SU-DHL-6 (cell line): ENCODE measurements at regions not wholly inside any gene's neighbourhood (a gene's known extent, or its start where the extent isn't known, plus 50 kb on each side); places are given as distances from the start of the nearest gene placed in this dataset.
A peak's percentile ranks its signal among the peaks of the same experiment; 100 is the strongest.

Experiments
- H2AFZ ChIP-seq: fragments of 200-600 bp; sonication (generic); 2 replicates; pipeline ENCODE4 v1.6.1; 2014; ENCODE audit warnings: low read depth, mild to moderate bottlenecking, moderate library complexity, mixed read lengths, antibody characterized with exemption, low read length; ENCODE audit not compliant: severe bottlenecking
- H3F3A ChIP-seq: fragments of 200-600 bp; shearing (Covaris generic); 2 replicates; pipeline ENCODE4 v1.6.0; 2016; ENCODE audit warnings: antibody characterized with exemption, mild to moderate bottlenecking; ENCODE audit not compliant: insufficient read depth
- H3K27ac ChIP-seq: fragments of 200-600 bp; sonication (generic); 2 replicates; pipeline ENCODE4 v1.5.1; 2016; ENCODE audit warnings: low read depth, mild to moderate bottlenecking, low read length, moderate library complexity, mixed read lengths
- H3K27me3 ChIP-seq: fragments of 200-600 bp; sonication (generic), shearing (Covaris generic); 2 replicates; pipeline ENCODE4 v1.6.0; 2014; ENCODE audit warnings: mild to moderate bottlenecking, low read length
- H3K36me3 ChIP-seq: fragments of 200-600 bp; sonication (generic); 2 replicates; pipeline ENCODE4 v1.6.1; 2014; ENCODE audit warnings: mild to moderate bottlenecking, low read length, mixed read lengths
- H3K4me2 ChIP-seq: fragments of 300-600, 200-600 bp; shearing (Covaris generic), sonication (generic); 2 replicates; pipeline ENCODE4 v1.6.0; 2014; ENCODE audit warnings: low read length, low read depth, mild to moderate bottlenecking; ENCODE audit not compliant: poor library complexity, severe bottlenecking
- H3K4me3 ChIP-seq: fragments of 200-600 bp; sonication (generic); 2 replicates; pipeline ENCODE4 v1.5.1; 2014; ENCODE audit warnings: antibody characterized with exemption, low read length, mild to moderate bottlenecking, mixed read lengths; ENCODE audit not compliant: insufficient read depth, poor library complexity, severe bottlenecking
- H3K79me2 ChIP-seq: fragments of 200-600 bp; sonication (generic); 2 replicates; pipeline ENCODE4 v1.6.1; 2014; ENCODE audit warnings: mild to moderate bottlenecking, low read length, moderate library complexity; ENCODE audit not compliant: insufficient read depth
- H3K9ac ChIP-seq: fragments of 200-600 bp; sonication (generic); 2 replicates; pipeline ENCODE4 v1.7.0; 2014; ENCODE audit warnings: mild to moderate bottlenecking, low read length
- H3K9me2 ChIP-seq: fragments of 200-600 bp; sonication (generic); replicated peaks from 2 replicates; pipeline ENCODE4 v1.6.1; 2014; ENCODE audit warnings: low read length; ENCODE audit not compliant: insufficient read depth
- H3K9me3 ChIP-seq: fragments of 200-600 bp; sonication (generic); 2 replicates; pipeline ENCODE4 v1.6.1; 2014; ENCODE audit warnings: low read length, mixed read lengths; ENCODE audit not compliant: insufficient read depth
- H4K20me1 ChIP-seq: fragments of 200-600 bp; sonication (generic); 2 replicates; pipeline ENCODE4 v1.6.1; 2014; ENCODE audit warnings: low read depth, mild to moderate bottlenecking, antibody characterized with exemption, low read length, moderate library complexity, mixed read lengths
- CTCF ChIP-seq: fragments of 200-600 bp; sonication (generic); IDR thresholded peaks from one replicate; pipeline ENCODE4 v1.5.1; 2017; ENCODE audit warnings: antibody characterized with exemption, mild to moderate bottlenecking, low read length, moderate library complexity; ENCODE audit not compliant: insufficient read depth, poor library complexity, severe bottlenecking
- EZH2phosphoT487 ChIP-seq: fragments of 200-600 bp; sonication (generic), shearing (Covaris generic); conservative IDR thresholded peaks from 2 replicates; pipeline ENCODE4 v1.6.1; 2018; ENCODE audit warnings: mild to moderate bottlenecking, antibody characterized with exemption, low read length, moderate library complexity, mixed read lengths

DNA sequence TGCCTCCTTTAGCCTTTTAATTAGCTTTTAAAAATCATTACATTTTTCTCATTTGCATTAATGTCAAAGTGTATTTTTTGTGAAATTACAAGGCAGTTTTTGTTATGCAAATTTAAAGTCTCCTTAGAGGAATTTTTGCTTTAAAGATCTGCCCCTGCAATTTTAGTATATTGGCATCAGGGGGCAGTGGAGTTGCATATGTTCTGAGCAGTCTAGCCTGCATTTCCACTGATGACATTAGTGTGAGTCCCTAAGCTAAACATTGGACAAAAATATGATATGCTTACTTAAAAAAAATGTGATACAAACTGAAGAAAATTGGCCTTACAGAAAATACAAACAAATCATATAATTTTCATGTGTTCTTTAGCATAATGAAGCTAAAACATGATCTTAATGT lies 426.5 kb downstream of the SLC4A3 start:
- no peaks in the 10 kb centered on the region for H3F3A ChIP-seq
- H4K20me1 ChIP-seq, result no peaks in the 10 kb centered on the region
- H3K4me3 ChIP-seq, result no peak overlapping the region
- no peaks in the 10 kb centered on the region for H3K36me3 ChIP-seq
- no peak overlapping the region for H3K4me2 ChIP-seq
- H2AFZ ChIP-seq, result no peak overlapping the region
- H3K9me3 ChIP-seq, result no peaks in the 10 kb centered on the region
- H3K27ac ChIP-seq, result no peak overlapping the region
- H3K27me3 ChIP-seq, result no peaks in the 10 kb centered on the region
- no peaks in the 10 kb centered on the region for H3K79me2 ChIP-seq
- TF ChIP-seq EZH2phosphoT487, result no peak
- peak; percentile 32 for TF ChIP-seq CTCF
- H3K9ac ChIP-seq, result no peak overlapping the region
- H3K9me2 ChIP-seq, result no peaks in the 10 kb centered on the region

GRCh38 chr2:220057391-220057790 lies 430.0 kb downstream of the SLC4A3 start:
- H3K36me3 ChIP-seq, result no peaks in the 10 kb centered on the region
- no peaks in the 10 kb centered on the region for H3K79me2 ChIP-seq
- no peaks in the 10 kb centered on the region for H3K9me2 ChIP-seq
- no peak overlapping the region for H3K27ac ChIP-seq
- no peak for TF ChIP-seq CTCF
- H3K27me3 ChIP-seq, result no peaks in the 10 kb centered on the region
- H3K9me3 ChIP-seq, result no peaks in the 10 kb centered on the region
- no peak overlapping the region for H3K4me3 ChIP-seq
- no peak overlapping the region for H2AFZ ChIP-seq
- no peak overlapping the region for H3K4me2 ChIP-seq
- H4K20me1 ChIP-seq, result no peaks in the 10 kb centered on the region
- no peak overlapping the region for H3K9ac ChIP-seq
- H3F3A ChIP-seq, result no peaks in the 10 kb centered on the region

- TF ChIP-seq EZH2phosphoT487, result no peak
- TF ChIP-seq CTCF, result no peak
- Histone ChIP-seq H3K4me2 (no peak overlapping the region), H3K27me3 (no peaks in the 10 kb centered on the region), H3K27ac (no peak overlapping the region), H3K9me3 (no peaks in the 10 kb centered on the region), H3K4me3 (no peak overlapping the region), H3K79me2 (no peaks in the 10 kb centered on the region), H3K9ac (no peak overlapping the region), H3K9me2 (no peaks in the 10 kb centered on the region), H4K20me1 (no peaks in the 10 kb centered on the region), H2AFZ (no peak overlapping the region), H3K36me3 (no peaks in the 10 kb centered on the region), H3F3A (no peaks in the 10 kb centered on the region)
Observed at GRCh38 chr2:220057916-220058315, 430.5 kb downstream of the SLC4A3 start.
